HepG2 (cell line): ENCODE measurements at regions not wholly inside any gene's neighbourhood (a gene's known extent, or its start where the extent isn't known, plus 50 kb on each side); places are given as distances from the start of the nearest gene placed in this dataset.

Experiments
- ATAC-seq: fragments of 200-7000 bp; cut with Tn5 transposase; 3 replicates; pipeline ENCODE4 v1.9.1; 2020; ENCODE audit warnings: mild to moderate bottlenecking, moderate library complexity
- BruUV-seq: library from RNA; stranded (reverse); fragments of 400-500 nt; replicated peaks from 2 replicates; lab custom pipeline; 2021; lab: Mats Ljungman, UMichigan
- CTCF ChIA-PET: fragments of 300-600 bp; formaldehyde crosslinking; extraction: SDS; loops from one replicate; lab custom pipeline; 2021; ENCODE audit warnings: low total read pairs, inconsistent platforms, low intra/inter-chr PET ratio; lab: Yijun Ruan, JAX
- POLR2A ChIA-PET: fragments of 350-600 bp; sonication (Branson Sonifier 250); formaldehyde crosslinking; loops from one replicate; lab custom pipeline; 2020; ENCODE audit warnings: antibody characterized with exemption, inconsistent platforms; lab: Yijun Ruan, JAX
- DNase-seq: peaks from one replicate; pipeline ENCODE4 v3.0.0-alpha.2; 2015; ENCODE audit warnings: low spot score
- FAIRE-seq: peaks from 3 replicates; lab custom pipeline; 2011; peaks lifted over from hg19 to GRCh38; lab: Jason Lieb, UNC
- H2AFZ ChIP-seq: one replicate; pipeline ENCODE4 v1.6.1; 2011; ENCODE audit warnings: low read length, inconsistent platforms
- H3K27ac ChIP-seq: fragments of 300-600 bp; 3 replicates; pipeline ENCODE4 v1.8.0; 2011; ENCODE audit warnings: mixed run types, mild to moderate bottlenecking, mixed read lengths, low read length, inconsistent platforms; ENCODE audit not compliant: insufficient read depth; ENCODE audit errors: extremely low read length
- H3K27me3 ChIP-seq, 2 experiments: fragments of 200-600 bp in 1 of 2; 2 replicates in 1 of 2; 3 replicates in 1 of 2; pipeline versions ENCODE4 v1.6.0 to v1.8.0; 2011; ENCODE audit warnings: low read length in 2 of 2, mild to moderate bottlenecking in 2 of 2, moderate library complexity in 2 of 2, inconsistent platforms in 1 of 2; ENCODE audit not compliant: insufficient read depth in 2 of 2, control insufficient read depth in 1 of 2
- H3K36me3 ChIP-seq, 2 experiments: fragments of 200-600 bp in 1 of 2; replicated peaks in 1 of 2; 2 replicates in 1 of 2; 3 replicates in 1 of 2; pipeline versions ENCODE4 v1.5.1 to v1.8.0; 2011; ENCODE audit warnings: low read length in 2 of 2, inconsistent platforms in 1 of 2; ENCODE audit not compliant: insufficient read depth in 2 of 2, control insufficient read depth in 1 of 2
- H3K4me1 ChIP-seq: 2 replicates; pipeline ENCODE4 v1.5.1; 2012; ENCODE audit warnings: low read length, inconsistent platforms; ENCODE audit not compliant: insufficient read depth
- H3K4me2 ChIP-seq: 2 replicates; pipeline ENCODE4 v1.6.0; 2011; ENCODE audit warnings: low read depth, low read length, inconsistent platforms
- H3K4me3 ChIP-seq, 3 experiments: fragments of 200-600 bp in 1 of 3; sonication (generic), shearing (Covaris generic) in 1 of 3; replicated peaks in 1 of 3; 2 replicates each; pipeline ENCODE4 v1.5.1; 2011 to 2016; ENCODE audit warnings: low read length in 3 of 3, inconsistent platforms in 2 of 3, low read depth in 2 of 3, mild to moderate bottlenecking in 2 of 3, control low read depth in 1 of 3, mixed read lengths in 1 of 3; ENCODE audit not compliant: insufficient read depth in 1 of 3
- H3K79me2 ChIP-seq: one replicate; pipeline ENCODE4 v1.6.1; 2011; ENCODE audit warnings: low read length, inconsistent platforms; ENCODE audit not compliant: insufficient read depth
- H3K9ac ChIP-seq: 2 replicates; pipeline ENCODE4 v1.6.0; 2011; ENCODE audit warnings: mild to moderate bottlenecking, low read depth, low read length, inconsistent platforms; ENCODE audit not compliant: insufficient read depth
- H3K9me3 ChIP-seq: 2 replicates; pipeline ENCODE4 v1.5.1; 2012; ENCODE audit warnings: mild to moderate bottlenecking, low read length
- H4K20me1 ChIP-seq: 2 replicates; pipeline ENCODE4 v1.6.0; 2011; ENCODE audit warnings: inconsistent platforms, mild to moderate bottlenecking, low read length, moderate library complexity; ENCODE audit not compliant: insufficient read depth
- HNRNPLL ChIP-seq: fragments of 200-400 bp; formaldehyde crosslinking; IDR thresholded peaks from 2 replicates; pipeline ENCODE4 v1.6.1; 2017; ENCODE audit warnings: mild to moderate bottlenecking, low read depth, low read length; ENCODE audit not compliant: poor library complexity, severe bottlenecking
- NFKB2 ChIP-seq: sonication (generic); formaldehyde crosslinking; IDR thresholded peaks from 2 replicates; pipeline ENCODE4 v1.4.0; 2020; ENCODE audit warnings: missing genetic modification reagents, borderline replicate concordance
- SSRP1 ChIP-seq: IDR thresholded peaks from 2 replicates; pipeline ENCODE4 v1.6.1; 2016; ENCODE audit warnings: control low read depth
- WGBS: methylation state at CpG from one replicate; pipeline ENCODE4 v1.1.6; 2017; ENCODE audit warnings: low lambda C conversion rate; 5-methylcytosine and 5-hydroxymethylcytosine counted together
- in situ Hi-C: cut with HindIII; loops from 2 replicates; pipeline ENCODE4 v1.10.0; 2017; ENCODE audit warnings: low pct_unique_long_range_greater_than_20kb; ENCODE audit not compliant: extremely low pct_ligation_motif_present
- intact Hi-C: fragments of 100-400 bp; cut with micrococcal nuclease; formaldehyde crosslinking; loops from one replicate; pipeline ENCODE4 v1.10.0; 2022; ENCODE audit not compliant: unreplicated experiment
- TF ChIP-seq, protein P1 (sequence below): sonication (generic); formaldehyde crosslinking; IDR thresholded peaks from 2 replicates; pipeline ENCODE4 v1.8.1; 2022; ENCODE audit warnings: low read depth, mild to moderate bottlenecking, missing genetic modification reagents

GRCh38 chr4:124282301-124282898 is 430.1 kb downstream of the ANKRD50 start:
- Histone ChIP-seq H3K4me2 (no peak overlapping the region), H3K27me3 (no peaks in the 10 kb centered on the region), H3K4me3 (no peak overlapping the region), H3K36me3 (no peaks in the 10 kb centered on the region), H4K20me1 (no peaks in the 10 kb centered on the region), H3K27ac (no peak overlapping the region), H3K9me3 (no peaks in the 10 kb centered on the region), H3K9ac (no peak overlapping the region), H2AFZ (no peak overlapping the region), H3K4me1 (no peaks in the 10 kb centered on the region)
- no TSS peak for BruUV-seq
- no peak for FAIRE-seq
- CTCF ChIA-PET, result no interaction called here
- ATAC-seq, result no peak
- POLR2A ChIA-PET, result no interaction called here
- no peak for DNase-seq
- intact Hi-C loops, result no loop called here
- in situ Hi-C loops, result no loop called here
- TF ChIP-seq HNRNPLL (no peak), NFKB2 (CRISPR knock-in tag) (no peak), SSRP1 (CRISPR knock-in tag) (no peak)
- TF ChIP-seq, protein P1, sequence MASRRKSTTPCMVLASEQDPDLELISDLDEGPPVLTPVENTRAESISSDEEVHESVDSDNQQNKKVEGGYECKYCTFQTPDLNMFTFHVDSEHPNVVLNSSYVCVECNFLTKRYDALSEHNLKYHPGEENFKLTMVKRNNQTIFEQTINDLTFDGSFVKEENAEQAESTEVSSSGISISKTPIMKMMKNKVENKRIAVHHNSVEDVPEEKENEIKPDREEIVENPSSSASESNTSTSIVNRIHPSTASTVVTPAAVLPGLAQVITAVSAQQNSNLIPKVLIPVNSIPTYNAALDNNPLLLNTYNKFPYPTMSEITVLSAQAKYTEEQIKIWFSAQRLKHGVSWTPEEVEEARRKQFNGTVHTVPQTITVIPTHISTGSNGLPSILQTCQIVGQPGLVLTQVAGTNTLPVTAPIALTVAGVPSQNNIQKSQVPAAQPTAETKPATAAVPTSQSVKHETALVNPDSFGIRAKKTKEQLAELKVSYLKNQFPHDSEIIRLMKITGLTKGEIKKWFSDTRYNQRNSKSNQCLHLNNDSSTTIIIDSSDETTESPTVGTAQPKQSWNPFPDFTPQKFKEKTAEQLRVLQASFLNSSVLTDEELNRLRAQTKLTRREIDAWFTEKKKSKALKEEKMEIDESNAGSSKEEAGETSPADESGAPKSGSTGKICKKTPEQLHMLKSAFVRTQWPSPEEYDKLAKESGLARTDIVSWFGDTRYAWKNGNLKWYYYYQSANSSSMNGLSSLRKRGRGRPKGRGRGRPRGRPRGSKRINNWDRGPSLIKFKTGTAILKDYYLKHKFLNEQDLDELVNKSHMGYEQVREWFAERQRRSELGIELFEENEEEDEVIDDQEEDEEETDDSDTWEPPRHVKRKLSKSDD, result no peak
- TF ChIP-seq, all 625 proteins: peak for 0
- H3K79me2 ChIP-seq, result no peaks in the 10 kb centered on the region
- 0% methylated on average over 4 of the region's 4 CpGs for WGBS
